Trophoblast cell (in vitro differentiated cells and primary cell): ENCODE measurements at regions not wholly inside any gene's neighbourhood (a gene's known extent, or its start where the extent isn't known, plus 50 kb on each side); places are given as distances from the start of the nearest gene placed in this dataset.

Source experiments
- DNase-seq, 2 donors: peaks; one replicate each; pipeline ENCODE4 v3.0.0-alpha.2; 2016
- H2AFZ ChIP-seq: 2 replicates; pipeline ENCODE4 v1.6.1; 2013; ENCODE audit warnings: low read length, moderate library complexity, mild to moderate bottlenecking; ENCODE audit not compliant: insufficient read depth, poor library complexity
- H2AK5ac ChIP-seq: 2 replicates; pipeline ENCODE4 v1.6.1; 2013; ENCODE audit warnings: mild to moderate bottlenecking, low read length
- H2BK120ac ChIP-seq: 2 replicates; pipeline ENCODE4 v1.6.1; 2013; ENCODE audit warnings: low read length, mild to moderate bottlenecking, moderate library complexity; ENCODE audit not compliant: insufficient read depth, poor library complexity
- H2BK12ac ChIP-seq: 2 replicates; pipeline ENCODE4 v1.6.1; 2013; ENCODE audit warnings: mild to moderate bottlenecking, low read length, moderate library complexity
- H2BK5ac ChIP-seq: 2 replicates; pipeline ENCODE4 v1.6.1; 2013; ENCODE audit warnings: low read length, low read depth, moderate library complexity, mild to moderate bottlenecking; ENCODE audit not compliant: poor library complexity
- H3K14ac ChIP-seq: 2 replicates; pipeline ENCODE4 v1.6.1; 2013; ENCODE audit warnings: mild to moderate bottlenecking, low read length
- H3K18ac ChIP-seq: 2 replicates; pipeline ENCODE4 v1.6.1; 2013; ENCODE audit warnings: mild to moderate bottlenecking, low read length
- H3K23ac ChIP-seq: 2 replicates; pipeline ENCODE4 v1.6.1; 2013; ENCODE audit warnings: low read length
- H3K27ac ChIP-seq: 2 replicates; pipeline ENCODE4 v1.5.1; 2013; ENCODE audit warnings: low read depth, mild to moderate bottlenecking, inconsistent platforms, low read length, moderate library complexity
- H3K27me3 ChIP-seq: 2 replicates; pipeline ENCODE4 v1.6.1; 2013; ENCODE audit warnings: inconsistent platforms, mild to moderate bottlenecking, low read length, moderate library complexity; ENCODE audit not compliant: insufficient read depth
- H3K36me3 ChIP-seq, 2 experiments: 1 replicate in 1 of 2; 2 replicates in 1 of 2; pipeline ENCODE4 v1.6.1; 2013; ENCODE audit warnings: low read length in 2 of 2, mild to moderate bottlenecking in 2 of 2, moderate library complexity in 1 of 2; ENCODE audit not compliant: insufficient read depth in 2 of 2, control insufficient read depth in 1 of 2
- H3K4ac ChIP-seq: 2 replicates; pipeline ENCODE4 v1.6.1; 2013; ENCODE audit warnings: low read depth, mild to moderate bottlenecking, low read length, moderate library complexity
- H3K4me1 ChIP-seq, 2 experiments: 1 replicate in 1 of 2; 2 replicates in 1 of 2; pipeline ENCODE4 v1.6.1; 2013; ENCODE audit warnings: low read length in 2 of 2, mild to moderate bottlenecking in 2 of 2, moderate library complexity in 1 of 2; ENCODE audit not compliant: insufficient read depth in 2 of 2, control insufficient read depth in 1 of 2
- H3K4me2 ChIP-seq: 2 replicates; pipeline ENCODE4 v1.6.1; 2013; ENCODE audit warnings: inconsistent platforms, mild to moderate bottlenecking, low read length, moderate library complexity
- H3K4me3 ChIP-seq: 2 replicates; pipeline ENCODE4 v1.5.1; 2013; ENCODE audit warnings: mild to moderate bottlenecking, low read depth, low read length, inconsistent platforms
- H3K79me1 ChIP-seq: one replicate; pipeline ENCODE4 v1.6.1; 2013; ENCODE audit warnings: low read length
- H3K79me2 ChIP-seq: 2 replicates; pipeline ENCODE4 v1.6.1; 2013; ENCODE audit warnings: low read length, mild to moderate bottlenecking; ENCODE audit not compliant: control insufficient read depth, insufficient read depth, poor library complexity
- H3K9ac ChIP-seq: 2 replicates; pipeline ENCODE4 v1.6.1; 2013; ENCODE audit warnings: mild to moderate bottlenecking, low read length
- H3K9me3 ChIP-seq: 2 replicates; pipeline ENCODE4 v1.6.1; 2013; ENCODE audit warnings: low read depth, mild to moderate bottlenecking, control low read depth, inconsistent platforms, low read length; ENCODE audit not compliant: insufficient read depth
- H4K12ac ChIP-seq: 2 replicates; pipeline ENCODE4 v1.6.1; 2013; ENCODE audit warnings: low read depth, mild to moderate bottlenecking, low read length, moderate library complexity
- H4K8ac ChIP-seq: 2 replicates; pipeline ENCODE4 v1.6.1; 2013; ENCODE audit warnings: low read depth, mild to moderate bottlenecking, low read length, moderate library complexity
- H4K91ac ChIP-seq: one replicate; pipeline ENCODE4 v1.6.1; 2013; ENCODE audit warnings: low read depth, mild to moderate bottlenecking, low read length, moderate library complexity
- WGBS: extraction: QIAGEN DNeasy Blood & Tissue Kit; methylation state at CpG from one replicate; pipeline ENCODE4 v1.1.7; 2013; ENCODE audit warnings: missing lambda C conversion rate; ENCODE audit not compliant: insufficient read length, insufficient coverage; ENCODE audit errors: extremely low coverage; 5-methylcytosine and 5-hydroxymethylcytosine counted together

DNA sequence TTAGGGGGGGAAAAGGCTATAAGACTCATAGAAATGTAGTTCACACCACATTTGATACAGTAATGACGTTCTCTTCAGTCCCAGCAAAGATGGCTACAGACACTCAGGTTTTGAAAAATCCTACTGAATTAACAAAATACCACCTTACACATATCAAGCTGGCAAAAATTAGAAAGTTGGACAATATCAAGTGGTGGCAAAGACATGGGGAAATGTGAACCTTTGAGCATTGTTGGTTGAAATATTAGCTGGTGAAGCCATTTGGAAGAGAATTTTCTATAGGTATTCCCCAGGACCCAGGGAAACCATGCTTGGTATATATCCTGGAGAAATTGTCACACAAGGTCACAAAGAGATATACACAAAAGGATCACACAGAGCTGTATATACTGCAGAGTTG is 163.0 kb downstream of the ADSS2 start:
- no peaks in the 10 kb centered on the region for H3K4me1 ChIP-seq
- no peak overlapping the region for H3K4me3 ChIP-seq
- no peak overlapping the region for H3K4ac ChIP-seq
- no peak overlapping the region for H4K12ac ChIP-seq
- no peak overlapping the region for H3K9ac ChIP-seq
- H3K18ac ChIP-seq = no peak overlapping the region
- H3K27ac ChIP-seq = no peak overlapping the region
- H2BK120ac ChIP-seq = no peak overlapping the region
- no peaks in the 10 kb centered on the region for H3K27me3 ChIP-seq
- H4K8ac ChIP-seq = no peak overlapping the region
- no peak overlapping the region for H2BK12ac ChIP-seq
- no peak overlapping the region for H4K91ac ChIP-seq
- H3K79me2 ChIP-seq = no peaks in the 10 kb centered on the region
- H3K14ac ChIP-seq = no peak overlapping the region
- DNase-seq = no peak
- H2BK5ac ChIP-seq = no peak overlapping the region
- H3K9me3 ChIP-seq = peaks cover 2% of the 10 kb centered on the region
- H3K4me2 ChIP-seq = no peak overlapping the region
- no peak overlapping the region for H3K23ac ChIP-seq
- H3K79me1 ChIP-seq = no peaks in the 10 kb centered on the region
- no peak overlapping the region for H2AK5ac ChIP-seq
- H2AFZ ChIP-seq = no peak overlapping the region
- no peaks in the 10 kb centered on the region for H3K36me3 ChIP-seq
- WGBS = no CpG with 5 or more reads among the region's 1 CpG

DNA sequence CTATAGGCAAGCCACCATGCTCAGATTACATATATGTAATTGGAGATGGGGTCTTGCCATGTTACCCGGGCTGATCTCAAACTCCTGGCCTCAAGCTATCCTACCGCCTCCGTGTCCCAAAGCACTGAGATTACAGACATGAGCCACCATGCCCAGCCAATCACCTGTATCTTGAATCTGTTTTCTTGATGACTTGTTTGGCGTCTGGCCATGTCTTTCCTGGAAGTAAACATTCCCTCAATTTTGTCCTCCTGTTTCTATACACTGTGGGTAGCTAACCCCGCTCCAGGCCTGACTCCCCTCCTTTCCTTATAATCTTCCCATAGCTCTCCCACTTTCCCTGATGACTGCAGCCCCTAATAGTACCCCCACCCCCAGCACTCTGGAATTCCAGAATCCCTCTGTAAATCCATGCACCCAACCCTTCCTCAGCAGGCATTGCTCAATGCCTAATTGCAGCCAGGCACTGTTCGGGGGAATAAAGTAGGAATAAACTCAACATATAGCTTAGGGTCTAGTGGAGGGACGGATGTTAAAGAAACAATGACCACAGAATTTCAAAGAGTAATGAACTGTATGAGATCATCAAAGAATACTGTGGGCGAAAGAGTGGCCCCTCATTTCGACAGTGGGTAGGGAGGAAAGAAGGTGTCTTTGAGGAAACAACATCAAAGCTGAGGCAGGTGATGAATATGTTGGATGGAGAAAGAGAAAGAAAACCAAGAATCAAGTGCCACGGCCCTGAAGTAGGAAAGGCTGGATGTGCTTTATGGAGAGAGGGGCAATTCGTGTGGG is 161.5 kb downstream of the ADSS2 start:
- Histone ChIP-seq H3K14ac (no peak overlapping the region), H2AFZ (no peak overlapping the region), H3K9ac (no peak overlapping the region), H3K23ac (no peak overlapping the region), H3K79me2 (no peaks in the 10 kb centered on the region), H3K27ac (no peak overlapping the region), H3K9me3 (peaks cover 2% of the 10 kb centered on the region), H3K79me1 (no peaks in the 10 kb centered on the region), H2BK120ac (no peak overlapping the region), H3K18ac (no peak overlapping the region), H3K36me3 (no peaks in the 10 kb centered on the region), H2BK5ac (no peak overlapping the region), H4K91ac (no peak overlapping the region), H2AK5ac (no peak overlapping the region), H3K4me3 (no peak overlapping the region), H3K4me2 (no peak overlapping the region), H3K27me3 (no peaks in the 10 kb centered on the region), H3K4me1 (no peaks in the 10 kb centered on the region), H3K4ac (no peak overlapping the region), H2BK12ac (no peak overlapping the region), H4K8ac (no peak overlapping the region), H4K12ac (no peak overlapping the region)
- no CpG with 5 or more reads among the region's 11 CpGs for WGBS
- no peak for DNase-seq

DNA sequence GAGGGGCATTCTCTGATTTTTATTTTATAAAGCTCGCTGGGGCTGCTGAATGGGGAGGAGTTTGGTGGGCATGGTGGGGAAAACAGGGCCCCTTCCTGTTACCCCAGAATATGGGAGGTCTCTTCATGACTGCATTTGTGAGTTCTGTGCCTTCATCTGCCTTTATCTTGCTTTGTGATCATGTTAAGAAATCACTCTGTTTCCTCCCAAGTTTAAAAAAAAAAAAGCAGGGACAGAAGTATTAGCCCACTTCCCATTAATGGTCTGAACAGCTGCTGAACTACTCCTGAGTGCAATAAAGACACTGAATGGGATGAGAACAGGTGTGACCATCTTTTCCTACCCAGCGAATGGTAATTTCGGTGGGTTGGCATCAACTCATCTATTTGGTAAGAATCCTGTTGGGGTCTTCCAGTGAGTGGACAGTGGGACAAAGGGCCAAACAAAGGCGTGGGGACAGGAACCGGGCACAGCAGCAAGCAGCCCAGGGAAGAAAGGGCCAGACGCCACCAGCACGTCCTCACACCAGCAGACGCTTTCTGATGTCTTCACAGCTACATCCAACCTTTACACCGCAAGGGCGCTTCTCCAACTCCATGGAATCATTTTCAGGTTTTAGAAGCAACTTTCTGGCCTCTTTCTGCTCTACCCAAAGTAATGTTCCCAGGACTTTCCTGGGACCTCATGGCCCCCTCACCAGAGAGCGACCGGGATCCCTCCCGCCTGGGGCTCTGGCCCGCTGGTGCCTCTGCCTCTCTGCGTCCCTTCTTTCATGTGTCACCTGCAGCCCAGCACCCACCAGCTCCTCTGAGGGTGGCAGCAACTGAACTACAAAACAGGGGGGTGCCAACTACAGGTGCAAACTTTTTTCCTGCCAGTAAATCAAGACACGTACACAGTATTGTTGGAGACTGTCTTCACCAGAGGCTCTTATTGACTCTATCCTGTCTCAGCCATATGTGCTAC is 160.2 kb downstream of the ADSS2 start:
- H3K4me1 ChIP-seq = no peaks in the 10 kb centered on the region
- H3K18ac ChIP-seq = no peak overlapping the region
- DNase-seq = no peak
- H3K23ac ChIP-seq = no peak overlapping the region
- no peak overlapping the region for H3K14ac ChIP-seq
- no peak overlapping the region for H3K27ac ChIP-seq
- no peaks in the 10 kb centered on the region for H3K79me1 ChIP-seq
- no peaks in the 10 kb centered on the region for H3K9me3 ChIP-seq
- H3K4ac ChIP-seq = no peak overlapping the region
- no peak overlapping the region for H2BK12ac ChIP-seq
- no peak overlapping the region for H2AFZ ChIP-seq
- no peak overlapping the region for H4K8ac ChIP-seq
- H3K36me3 ChIP-seq = no peaks in the 10 kb centered on the region
- H3K27me3 ChIP-seq = no peaks in the 10 kb centered on the region
- no peak overlapping the region for H3K4me2 ChIP-seq
- no peak overlapping the region for H4K91ac ChIP-seq
- WGBS = no CpG with 5 or more reads among the region's 16 CpGs
- H2BK120ac ChIP-seq = no peak overlapping the region
- no peak overlapping the region for H4K12ac ChIP-seq
- no peak overlapping the region for H2AK5ac ChIP-seq
- H3K9ac ChIP-seq = no peak overlapping the region
- H3K4me3 ChIP-seq = no peak overlapping the region
- H2BK5ac ChIP-seq = no peak overlapping the region
- no peaks in the 10 kb centered on the region for H3K79me2 ChIP-seq

DNA sequence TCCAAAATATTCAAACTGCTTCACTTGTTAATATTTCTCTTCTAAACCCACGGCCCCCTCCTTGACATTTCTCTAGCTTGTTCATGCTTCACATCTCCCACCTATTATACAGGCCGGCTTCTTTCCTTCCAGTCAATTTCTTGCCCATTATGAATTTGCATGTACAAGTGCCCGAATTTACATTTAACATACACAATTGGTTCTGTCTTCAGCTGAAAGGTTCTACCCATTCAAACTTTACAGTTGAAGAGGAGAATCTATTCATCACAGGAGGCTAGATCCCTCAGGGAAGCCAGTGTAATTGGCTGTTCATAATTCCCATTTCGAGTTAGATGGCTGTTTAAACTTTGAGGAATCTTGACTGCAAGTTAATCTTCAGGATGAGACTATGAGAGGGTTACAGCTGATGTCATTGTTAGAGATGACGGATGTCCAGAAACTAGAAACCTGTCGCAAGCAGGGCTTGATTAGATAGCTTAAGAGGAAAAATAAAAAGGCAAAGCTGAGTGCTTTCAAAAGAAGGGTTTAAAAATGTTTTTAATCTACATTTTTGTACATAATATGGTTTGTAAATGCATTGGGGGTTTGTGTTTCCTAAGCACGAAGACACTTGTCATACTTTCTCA is 157.0 kb downstream of the ADSS2 start:
- Histone ChIP-seq H3K36me3 (no peaks in the 10 kb centered on the region), H2BK12ac (no peak overlapping the region), H2AFZ (no peak overlapping the region), H2BK120ac (no peak overlapping the region), H3K4ac (no peak overlapping the region), H3K79me2 (no peaks in the 10 kb centered on the region), H3K4me1 (no peaks in the 10 kb centered on the region), H3K4me2 (no peak overlapping the region), H3K9me3 (no peaks in the 10 kb centered on the region), H3K79me1 (peaks cover 2% of the 10 kb centered on the region), H3K9ac (no peak overlapping the region), H3K4me3 (no peak overlapping the region), H4K91ac (no peak overlapping the region), H3K23ac (no peak overlapping the region), H3K14ac (no peak overlapping the region), H3K18ac (no peak overlapping the region), H3K27me3 (no peaks in the 10 kb centered on the region), H4K8ac (no peak overlapping the region), H2BK5ac (no peak overlapping the region), H4K12ac (no peak overlapping the region), H2AK5ac (no peak overlapping the region), H3K27ac (no peak overlapping the region)
- no peak for DNase-seq
- WGBS = no CpG with 5 or more reads among the region's 7 CpGs
